Liver (tissue), 8 donors: ENCODE measurements at regions not wholly inside any gene's neighbourhood (a gene's known extent, or its start where the extent isn't known, plus 50 kb on each side); places are given as distances from the start of the nearest gene placed in this dataset.

ENCODE experiments used
- DNase-seq: peaks from one replicate; pipeline ENCODE4 v3.0.0-alpha.2; 2017; ENCODE audit warnings: low spot score
- H3K27ac ChIP-seq, 2 donors: one replicate each; pipeline ENCODE4 v1.7.0; 2013; ENCODE audit warnings: inconsistent platforms in 2 of 2, low read length in 2 of 2, control low read depth in 1 of 2, low read depth in 1 of 2, mild to moderate bottlenecking in 1 of 2
- H3K27me3 ChIP-seq, 4 donors: one replicate each; pipeline versions ENCODE4 v1.6.1 to v1.7.0; 2013; ENCODE audit warnings: low read length in 3 of 4, inconsistent platforms in 1 of 4, mild to moderate bottlenecking in 1 of 4, moderate library complexity in 1 of 4; ENCODE audit not compliant: control insufficient read depth in 4 of 4, insufficient read depth in 4 of 4
- H3K36me3 ChIP-seq, 4 donors: one replicate each; pipeline versions ENCODE4 v1.6.1 to v1.7.0; 2013; ENCODE audit warnings: low read length in 3 of 4, mild to moderate bottlenecking in 3 of 4, low read depth in 1 of 4, moderate library complexity in 1 of 4; ENCODE audit not compliant: control insufficient read depth in 4 of 4, insufficient read depth in 3 of 4
- H3K4me1 ChIP-seq, 4 donors: one replicate each; pipeline versions ENCODE4 v1.6.1 to v1.7.0; 2013; ENCODE audit warnings: low read length in 3 of 4, mild to moderate bottlenecking in 3 of 4, moderate library complexity in 1 of 4; ENCODE audit not compliant: control insufficient read depth in 4 of 4, insufficient read depth in 4 of 4
- H3K4me3 ChIP-seq, 3 donors: one replicate each; pipeline versions ENCODE4 v1.6.1 to v1.7.0; 2013; ENCODE audit warnings: low read length in 3 of 3, control low read depth in 1 of 3, low read depth in 1 of 3, mild to moderate bottlenecking in 1 of 3
- H3K9ac ChIP-seq, 2 donors: one replicate each; pipeline ENCODE4 v1.7.0; 2013; ENCODE audit warnings: low read length in 2 of 2, mild to moderate bottlenecking in 2 of 2, moderate library complexity in 2 of 2, control low read depth in 1 of 2, low read depth in 1 of 2
- H3K9me3 ChIP-seq, 4 donors: one replicate each; pipeline versions ENCODE4 v1.6.1 to v1.7.0; 2013; ENCODE audit warnings: low read length in 3 of 4; ENCODE audit not compliant: control insufficient read depth in 4 of 4
- FOXA1 ChIP-seq: IDR thresholded peaks from 2 replicates; pipeline ENCODE4 v1.6.1; 2016; ENCODE audit warnings: antibody characterized with exemption
- FOXA2 ChIP-seq: IDR thresholded peaks from 2 replicates; pipeline ENCODE4 v1.6.1; 2016; ENCODE audit warnings: antibody characterized with exemption
- GABPA ChIP-seq, 2 donors: IDR thresholded peaks in 1 of 2; conservative IDR thresholded peaks in 1 of 2; 2 replicates each; pipeline ENCODE4 v1.6.1; 2016; ENCODE audit warnings: antibody characterized with exemption in 2 of 2, mild to moderate bottlenecking in 1 of 2, moderate library complexity in 1 of 2
- HNF4G ChIP-seq: IDR thresholded peaks from 2 replicates; pipeline ENCODE4 v1.6.1; 2016; ENCODE audit warnings: antibody characterized with exemption
- JUND ChIP-seq, 2 donors: IDR thresholded peaks; 2 replicates each; pipeline ENCODE4 v1.6.1; 2016; ENCODE audit warnings: antibody characterized with exemption in 2 of 2
- MAX ChIP-seq: IDR thresholded peaks from 2 replicates; pipeline ENCODE4 v1.6.1; 2016; ENCODE audit warnings: antibody characterized with exemption
- NR2F2 ChIP-seq: IDR thresholded peaks from 2 replicates; pipeline ENCODE4 v1.6.1; 2016; ENCODE audit warnings: antibody characterized with exemption
- RAD21 ChIP-seq, 2 donors: IDR thresholded peaks; 2 replicates each; pipeline ENCODE4 v1.6.1; 2016; ENCODE audit warnings: antibody characterized with exemption in 2 of 2, mild to moderate bottlenecking in 2 of 2
- RXRA ChIP-seq, 2 donors: IDR thresholded peaks; 2 replicates each; pipeline ENCODE4 v1.6.1; 2017 to 2018; ENCODE audit warnings: antibody characterized with exemption in 2 of 2, mild to moderate bottlenecking in 1 of 2
- SP1 ChIP-seq: IDR thresholded peaks from 2 replicates; pipeline ENCODE4 v1.6.1; 2018; ENCODE audit warnings: antibody characterized with exemption, mild to moderate bottlenecking
- TAF1 ChIP-seq: conservative IDR thresholded peaks from 2 replicates; pipeline ENCODE4 v1.6.1; 2016; ENCODE audit warnings: antibody characterized with exemption, mild to moderate bottlenecking
- YY1 ChIP-seq: IDR thresholded peaks from 2 replicates; pipeline ENCODE4 v1.6.1; 2016; ENCODE audit warnings: antibody characterized with exemption, mild to moderate bottlenecking
- WGBS: extraction: QIAGEN DNeasy Blood & Tissue Kit; methylation state at CpG from one replicate; pipeline ENCODE4 v1.1.7; 2013; 5-methylcytosine and 5-hydroxymethylcytosine counted together
- TF ChIP-seq, protein P1 (sequence below): fragments of 150-350 bp; IDR thresholded peaks from 2 replicates; pipeline ENCODE4 v1.5.1; 2017; ENCODE audit warnings: improper control_type of control experiment, low read depth, low read length; ENCODE audit not compliant: missing input control
- TF ChIP-seq, protein P2 (sequence below): IDR thresholded peaks from 2 replicates; pipeline ENCODE4 v1.6.1; 2016; ENCODE audit warnings: antibody characterized with exemption
- TF ChIP-seq, protein P3 (sequence below): IDR thresholded peaks from 2 replicates; pipeline ENCODE4 v1.6.1; 2016; ENCODE audit warnings: antibody characterized with exemption, mild to moderate bottlenecking
- donor health status: healthy.
- donor health status: healthy.
- donor health status: healthy.
- donor health status: healthy.
- donor health status: healthy.

- 92% methylated on average over 2 of the region's 2 CpGs for WGBS
- TF ChIP-seq, protein P1, sequence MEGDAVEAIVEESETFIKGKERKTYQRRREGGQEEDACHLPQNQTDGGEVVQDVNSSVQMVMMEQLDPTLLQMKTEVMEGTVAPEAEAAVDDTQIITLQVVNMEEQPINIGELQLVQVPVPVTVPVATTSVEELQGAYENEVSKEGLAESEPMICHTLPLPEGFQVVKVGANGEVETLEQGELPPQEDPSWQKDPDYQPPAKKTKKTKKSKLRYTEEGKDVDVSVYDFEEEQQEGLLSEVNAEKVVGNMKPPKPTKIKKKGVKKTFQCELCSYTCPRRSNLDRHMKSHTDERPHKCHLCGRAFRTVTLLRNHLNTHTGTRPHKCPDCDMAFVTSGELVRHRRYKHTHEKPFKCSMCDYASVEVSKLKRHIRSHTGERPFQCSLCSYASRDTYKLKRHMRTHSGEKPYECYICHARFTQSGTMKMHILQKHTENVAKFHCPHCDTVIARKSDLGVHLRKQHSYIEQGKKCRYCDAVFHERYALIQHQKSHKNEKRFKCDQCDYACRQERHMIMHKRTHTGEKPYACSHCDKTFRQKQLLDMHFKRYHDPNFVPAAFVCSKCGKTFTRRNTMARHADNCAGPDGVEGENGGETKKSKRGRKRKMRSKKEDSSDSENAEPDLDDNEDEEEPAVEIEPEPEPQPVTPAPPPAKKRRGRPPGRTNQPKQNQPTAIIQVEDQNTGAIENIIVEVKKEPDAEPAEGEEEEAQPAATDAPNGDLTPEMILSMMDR, result no peak
- TF ChIP-seq JUND (IDR thresholded peaks at IDR 0.05), result no peak
- DNase-seq, result no peak
Measured at GRCh38 chr12:87608321-87608720, 420.9 kb downstream of the C12orf50 start.

DNA sequence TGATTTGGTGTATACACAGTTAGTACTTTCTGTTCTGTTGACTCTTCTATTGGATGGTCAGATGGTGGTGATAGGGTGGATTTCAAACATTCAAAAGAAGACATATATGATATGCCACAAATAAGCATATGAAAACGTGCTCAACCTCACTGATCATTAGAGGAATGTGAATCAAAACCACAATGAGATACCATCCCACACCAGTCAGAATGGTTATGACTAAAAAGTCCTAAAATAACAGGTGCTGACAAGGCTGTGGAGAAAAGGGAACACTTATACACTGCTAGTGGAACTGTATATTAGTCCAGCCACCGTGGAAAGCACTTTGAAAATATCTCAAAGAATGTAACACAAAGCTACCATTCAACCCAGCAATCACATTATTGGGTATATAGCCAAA lies 425.5 kb downstream of the C12orf50 start:
- Histone ChIP-seq H3K27me3 (no peaks in the 10 kb centered on the region), H3K36me3 (no peaks in the 10 kb centered on the region), H3K4me3 (no peak overlapping the region), H3K4me1 (peaks cover 0 to 3% (median 0%) of the 10 kb centered on the region in 4 donors), H3K27ac (no peak overlapping the region), H3K9me3 (no peaks in the 10 kb centered on the region), H3K9ac (no peak overlapping the region)
- TF ChIP-seq YY1, result no peak
- no peak for TF ChIP-seq TAF1
- TF ChIP-seq SP1, result no peak
- no peak for TF ChIP-seq NR2F2
- TF ChIP-seq GABPA (IDR thresholded peaks at IDR 0.05 in 1 of 2, conservative IDR thresholded peaks at IDR 0.05 in 1 of 2), result no peak
- no peak for TF ChIP-seq RXRA (IDR thresholded peaks at IDR 0.05)
- TF ChIP-seq JUND (IDR thresholded peaks at IDR 0.05), result no peak
- TF ChIP-seq, protein P1, result no peak
- TF ChIP-seq RAD21 (IDR thresholded peaks at IDR 0.05), result no peak
- TF ChIP-seq FOXA1, result no peak
- TF ChIP-seq HNF4G, result no peak
- WGBS, result 67% methylated on average over 2 of the region's 2 CpGs
- DNase-seq, result no peak

More at GRCh38 chr12:87608321-87608720, 420.9 kb downstream of the C12orf50 start:
- Histone ChIP-seq H3K36me3 (no peaks in the 10 kb centered on the region), H3K27me3 (no peaks in the 10 kb centered on the region), H3K9me3 (no peaks in the 10 kb centered on the region), H3K4me1 (no peaks in the 10 kb centered on the region), H3K27ac (no peak overlapping the region), H3K9ac (no peak overlapping the region), H3K4me3 (no peak overlapping the region)

DNA sequence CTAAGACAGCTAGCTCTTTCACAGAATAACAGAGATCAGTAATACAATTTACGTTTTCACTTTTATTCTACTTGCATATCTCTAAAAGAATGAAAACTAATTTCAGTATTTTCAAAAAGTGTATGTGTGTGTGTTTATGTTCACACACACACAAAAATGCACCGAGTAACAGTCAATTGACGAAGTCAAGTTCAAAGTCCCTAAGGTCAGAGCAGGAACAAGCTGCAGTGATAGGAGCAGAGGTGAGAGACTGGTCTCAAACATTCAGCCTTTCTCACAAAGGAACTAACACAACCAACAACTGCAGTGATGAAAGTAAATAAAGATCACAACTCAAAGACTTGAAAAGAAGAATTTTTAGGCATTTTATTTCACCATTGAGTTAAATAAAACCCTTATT lies 429.7 kb downstream of the C12orf50 start:
- DNase-seq, result no peak
- no peak overlapping the region for H3K9ac ChIP-seq
- no peaks in the 10 kb centered on the region for H3K36me3 ChIP-seq
- no peak overlapping the region for H3K27ac ChIP-seq
- no peak overlapping the region for H3K4me3 ChIP-seq
- H3K9me3 ChIP-seq, result no peaks in the 10 kb centered on the region
- H3K27me3 ChIP-seq, result no peaks in the 10 kb centered on the region
- H3K4me1 ChIP-seq, result peaks cover 0 to 3% (median 0%) of the 10 kb centered on the region in 4 donors
- WGBS, result 30% methylated on average over 3 of the region's 3 CpGs
- TF ChIP-seq, protein P2, sequence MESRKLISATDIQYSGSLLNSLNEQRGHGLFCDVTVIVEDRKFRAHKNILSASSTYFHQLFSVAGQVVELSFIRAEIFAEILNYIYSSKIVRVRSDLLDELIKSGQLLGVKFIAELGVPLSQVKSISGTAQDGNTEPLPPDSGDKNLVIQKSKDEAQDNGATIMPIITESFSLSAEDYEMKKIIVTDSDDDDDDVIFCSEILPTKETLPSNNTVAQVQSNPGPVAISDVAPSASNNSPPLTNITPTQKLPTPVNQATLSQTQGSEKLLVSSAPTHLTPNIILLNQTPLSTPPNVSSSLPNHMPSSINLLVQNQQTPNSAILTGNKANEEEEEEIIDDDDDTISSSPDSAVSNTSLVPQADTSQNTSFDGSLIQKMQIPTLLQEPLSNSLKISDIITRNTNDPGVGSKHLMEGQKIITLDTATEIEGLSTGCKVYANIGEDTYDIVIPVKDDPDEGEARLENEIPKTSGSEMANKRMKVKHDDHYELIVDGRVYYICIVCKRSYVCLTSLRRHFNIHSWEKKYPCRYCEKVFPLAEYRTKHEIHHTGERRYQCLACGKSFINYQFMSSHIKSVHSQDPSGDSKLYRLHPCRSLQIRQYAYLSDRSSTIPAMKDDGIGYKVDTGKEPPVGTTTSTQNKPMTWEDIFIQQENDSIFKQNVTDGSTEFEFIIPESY, result peak; percentile 16
- TF ChIP-seq FOXA1 (no peak), NR2F2 (no peak), SP1 (peak; percentile 53), TAF1 (no peak), JUND (IDR thresholded peaks at IDR 0.05) (peak in 1 of 2 donors; percentile 12), MAX (no peak), YY1 (no peak), FOXA2 (peak; percentile 33)
- TF ChIP-seq, protein P1, result no peak
- TF ChIP-seq, protein P3, sequence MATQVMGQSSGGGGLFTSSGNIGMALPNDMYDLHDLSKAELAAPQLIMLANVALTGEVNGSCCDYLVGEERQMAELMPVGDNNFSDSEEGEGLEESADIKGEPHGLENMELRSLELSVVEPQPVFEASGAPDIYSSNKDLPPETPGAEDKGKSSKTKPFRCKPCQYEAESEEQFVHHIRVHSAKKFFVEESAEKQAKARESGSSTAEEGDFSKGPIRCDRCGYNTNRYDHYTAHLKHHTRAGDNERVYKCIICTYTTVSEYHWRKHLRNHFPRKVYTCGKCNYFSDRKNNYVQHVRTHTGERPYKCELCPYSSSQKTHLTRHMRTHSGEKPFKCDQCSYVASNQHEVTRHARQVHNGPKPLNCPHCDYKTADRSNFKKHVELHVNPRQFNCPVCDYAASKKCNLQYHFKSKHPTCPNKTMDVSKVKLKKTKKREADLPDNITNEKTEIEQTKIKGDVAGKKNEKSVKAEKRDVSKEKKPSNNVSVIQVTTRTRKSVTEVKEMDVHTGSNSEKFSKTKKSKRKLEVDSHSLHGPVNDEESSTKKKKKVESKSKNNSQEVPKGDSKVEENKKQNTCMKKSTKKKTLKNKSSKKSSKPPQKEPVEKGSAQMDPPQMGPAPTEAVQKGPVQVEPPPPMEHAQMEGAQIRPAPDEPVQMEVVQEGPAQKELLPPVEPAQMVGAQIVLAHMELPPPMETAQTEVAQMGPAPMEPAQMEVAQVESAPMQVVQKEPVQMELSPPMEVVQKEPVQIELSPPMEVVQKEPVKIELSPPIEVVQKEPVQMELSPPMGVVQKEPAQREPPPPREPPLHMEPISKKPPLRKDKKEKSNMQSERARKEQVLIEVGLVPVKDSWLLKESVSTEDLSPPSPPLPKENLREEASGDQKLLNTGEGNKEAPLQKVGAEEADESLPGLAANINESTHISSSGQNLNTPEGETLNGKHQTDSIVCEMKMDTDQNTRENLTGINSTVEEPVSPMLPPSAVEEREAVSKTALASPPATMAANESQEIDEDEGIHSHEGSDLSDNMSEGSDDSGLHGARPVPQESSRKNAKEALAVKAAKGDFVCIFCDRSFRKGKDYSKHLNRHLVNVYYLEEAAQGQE, result no peak
